ENCODE measurements at regions not wholly inside any gene's neighbourhood (a gene's known extent, or its start where the extent isn't known, plus 50 kb on each side); places are given as distances from the start of the nearest gene placed in this dataset.

DNA sequence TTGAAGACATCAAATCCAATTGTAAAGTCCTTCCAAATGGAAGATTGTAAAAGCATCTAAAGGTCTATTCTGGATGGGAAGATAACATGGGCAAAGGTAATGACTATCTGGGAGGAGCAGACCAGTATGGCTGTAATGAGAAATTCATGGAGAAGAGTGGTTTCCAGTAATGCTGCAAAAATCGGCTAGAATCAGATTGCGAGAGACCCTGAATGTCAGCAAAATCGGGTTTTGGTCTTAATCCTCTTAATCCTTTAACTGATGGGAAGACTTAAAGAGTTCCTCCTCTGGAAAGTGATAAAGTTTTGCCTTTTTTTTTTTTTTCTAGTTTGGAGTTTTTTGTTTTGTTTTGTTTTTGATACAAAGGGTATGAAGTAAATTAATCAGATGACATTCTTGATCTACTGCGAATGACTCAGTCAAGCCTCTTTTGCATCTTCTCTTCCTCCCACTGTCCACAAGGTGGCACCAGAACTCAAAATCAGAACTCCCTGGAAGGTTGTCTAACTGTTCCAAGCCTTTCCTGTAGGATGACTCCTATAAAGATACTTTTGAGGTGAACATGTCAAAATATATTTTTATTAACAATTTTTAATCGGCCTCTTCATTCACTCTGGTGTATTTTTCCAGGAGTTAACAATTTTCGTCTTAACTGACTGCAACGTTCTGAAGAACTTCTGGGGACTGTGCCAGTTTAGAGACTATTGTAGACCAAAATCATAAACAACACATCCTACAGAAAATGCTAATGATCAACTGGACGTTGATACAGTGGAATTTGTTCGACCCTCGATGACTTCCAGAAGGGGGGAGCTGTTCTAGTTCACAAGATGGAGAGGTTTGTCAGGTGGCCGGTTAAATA is 213.3 kb upstream of the MIR17HG start:
- Mint-ChIP-seq H3K4me1 (peaks cover 52% of the 10 kb centered on the region), H3K36me3 (ENCODE audit: low read depth) (peaks cover 4% of the 10 kb centered on the region), H3K27ac (ENCODE audit: unreplicated experiment) (no peak overlapping the region), H3K4me3 (no peak overlapping the region), H3K9me3 (peaks cover 2% of the 10 kb centered on the region), H3K27me3 (ENCODE audit: low read depth) (no peaks in the 10 kb centered on the region)
- TF ChIP-seq, protein P1, sequence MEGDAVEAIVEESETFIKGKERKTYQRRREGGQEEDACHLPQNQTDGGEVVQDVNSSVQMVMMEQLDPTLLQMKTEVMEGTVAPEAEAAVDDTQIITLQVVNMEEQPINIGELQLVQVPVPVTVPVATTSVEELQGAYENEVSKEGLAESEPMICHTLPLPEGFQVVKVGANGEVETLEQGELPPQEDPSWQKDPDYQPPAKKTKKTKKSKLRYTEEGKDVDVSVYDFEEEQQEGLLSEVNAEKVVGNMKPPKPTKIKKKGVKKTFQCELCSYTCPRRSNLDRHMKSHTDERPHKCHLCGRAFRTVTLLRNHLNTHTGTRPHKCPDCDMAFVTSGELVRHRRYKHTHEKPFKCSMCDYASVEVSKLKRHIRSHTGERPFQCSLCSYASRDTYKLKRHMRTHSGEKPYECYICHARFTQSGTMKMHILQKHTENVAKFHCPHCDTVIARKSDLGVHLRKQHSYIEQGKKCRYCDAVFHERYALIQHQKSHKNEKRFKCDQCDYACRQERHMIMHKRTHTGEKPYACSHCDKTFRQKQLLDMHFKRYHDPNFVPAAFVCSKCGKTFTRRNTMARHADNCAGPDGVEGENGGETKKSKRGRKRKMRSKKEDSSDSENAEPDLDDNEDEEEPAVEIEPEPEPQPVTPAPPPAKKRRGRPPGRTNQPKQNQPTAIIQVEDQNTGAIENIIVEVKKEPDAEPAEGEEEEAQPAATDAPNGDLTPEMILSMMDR (conservative IDR thresholded peaks at IDR 0.05) = peak; percentile 92
- DNase-seq (ENCODE audit: low read depth, low spot score) = peak; percentile 53

DNA sequence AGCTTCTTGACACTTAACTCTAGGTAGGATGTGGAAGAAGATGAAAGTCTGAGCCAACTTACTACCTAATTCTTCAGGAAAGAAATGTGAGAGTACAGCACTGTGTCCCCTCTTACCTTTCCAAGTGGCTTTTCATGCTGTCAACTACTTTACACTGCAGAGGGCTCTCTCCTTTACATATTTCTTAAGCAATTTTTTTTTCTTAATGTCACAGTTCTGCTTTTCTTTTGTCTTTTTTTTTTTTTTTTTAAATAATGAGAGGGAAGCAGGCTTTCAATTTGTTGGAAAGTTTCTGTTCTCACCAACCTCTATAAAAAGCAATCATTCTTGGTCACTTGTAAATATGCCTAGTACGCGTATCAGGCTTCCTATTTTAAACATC is 212.7 kb upstream of the MIR17HG start:
- H3K4me1 Mint-ChIP-seq = peaks cover 59% of the 10 kb centered on the region
- DNase-seq (ENCODE audit: low read depth, low spot score) = no peak
- TF ChIP-seq, protein P1 (conservative IDR thresholded peaks at IDR 0.05) = no peak
- H3K9me3 Mint-ChIP-seq = peaks cover 2% of the 10 kb centered on the region
- no peak overlapping the region for H3K27ac Mint-ChIP-seq (ENCODE audit: unreplicated experiment)
- no peaks in the 10 kb centered on the region for H3K27me3 Mint-ChIP-seq (ENCODE audit: low read depth)
- peaks cover 4% of the 10 kb centered on the region for H3K36me3 Mint-ChIP-seq (ENCODE audit: low read depth)
- H3K4me3 Mint-ChIP-seq = no peak overlapping the region

DNA sequence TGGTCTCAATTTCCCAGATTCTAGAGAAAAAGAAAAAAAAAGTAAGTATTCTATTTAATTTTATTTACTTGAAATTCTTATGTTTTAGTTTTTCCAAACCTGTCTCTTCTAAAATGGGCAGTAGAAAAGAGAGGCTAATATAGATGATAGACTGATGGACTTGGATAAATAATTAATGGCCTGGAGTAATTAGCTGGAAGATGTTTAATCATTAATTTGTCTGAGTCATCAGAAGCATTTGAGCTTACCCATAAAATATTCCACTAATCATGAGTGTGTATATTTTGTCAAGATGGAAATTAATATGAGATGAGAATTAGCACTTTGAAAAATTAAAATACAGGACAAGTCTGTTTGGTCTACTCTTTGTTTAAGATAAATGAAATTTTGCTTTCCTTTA is 212.1 kb upstream of the MIR17HG start:
- TF ChIP-seq, protein P1 (conservative IDR thresholded peaks at IDR 0.05) = no peak
- Mint-ChIP-seq H3K4me3 (peak overlapping the region; percentile 14), H3K36me3 (ENCODE audit: low read depth) (no peaks in the 10 kb centered on the region), H3K9me3 (no peaks in the 10 kb centered on the region), H3K27ac (ENCODE audit: unreplicated experiment) (peak overlapping the region; percentile 86), H3K27me3 (ENCODE audit: low read depth) (no peaks in the 10 kb centered on the region), H3K4me1 (peaks cover 60% of the 10 kb centered on the region)
- DNase-seq (ENCODE audit: low read depth, low spot score) = no peak

DNA sequence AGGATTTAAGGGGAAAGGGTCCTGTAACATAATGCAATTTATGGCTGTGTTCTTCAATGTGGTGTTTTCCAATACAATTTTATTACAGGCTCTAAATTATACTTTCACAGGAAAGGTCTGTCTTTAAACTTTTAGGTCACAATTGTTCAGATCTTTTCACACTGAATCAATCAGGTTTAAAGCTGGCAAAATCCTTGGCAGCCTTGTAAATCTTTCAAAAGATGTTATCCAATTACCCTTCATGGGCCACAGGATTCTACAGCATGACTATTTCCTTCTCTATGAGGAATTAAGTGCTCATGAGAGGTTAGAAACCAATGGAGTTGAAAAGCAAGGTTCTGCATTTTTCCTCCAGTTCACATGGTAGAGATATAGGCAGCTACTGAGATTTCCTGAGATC is 211.5 kb upstream of the MIR17HG start:
- Mint-ChIP-seq H3K4me1 (peaks cover 60% of the 10 kb centered on the region), H3K36me3 (ENCODE audit: low read depth) (no peaks in the 10 kb centered on the region), H3K9me3 (no peaks in the 10 kb centered on the region), H3K27ac (ENCODE audit: unreplicated experiment) (peak overlapping the region; percentile 86), H3K4me3 (peak overlapping the region; percentile 58), H3K27me3 (ENCODE audit: low read depth) (no peaks in the 10 kb centered on the region)
- DNase-seq (ENCODE audit: low read depth, low spot score) = no peak
- TF ChIP-seq, protein P1 (conservative IDR thresholded peaks at IDR 0.05) = no peak

DNA sequence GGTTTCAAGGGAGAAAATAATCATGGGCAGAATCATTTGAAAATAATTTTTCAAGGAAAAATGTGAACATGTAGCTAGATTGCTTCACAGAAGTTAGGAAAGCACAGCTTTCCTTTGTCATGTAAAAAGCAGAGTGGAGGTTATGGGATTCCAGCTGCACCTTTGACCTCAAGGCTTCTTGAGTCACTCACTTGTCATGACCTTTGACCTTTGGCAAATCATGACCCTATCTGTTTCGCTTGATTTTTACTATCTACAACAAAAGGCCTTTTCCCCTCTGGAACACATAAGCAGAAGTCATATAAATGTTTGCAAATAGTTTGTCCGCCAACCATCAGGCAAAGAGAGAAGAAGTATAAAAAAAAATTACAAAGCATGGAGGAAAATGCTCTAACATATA is 210.7 kb upstream of the MIR17HG start:
- TF ChIP-seq, protein P1 (conservative IDR thresholded peaks at IDR 0.05) = no peak
- H3K4me1 Mint-ChIP-seq = peaks cover 61% of the 10 kb centered on the region
- H3K36me3 Mint-ChIP-seq (ENCODE audit: low read depth) = no peaks in the 10 kb centered on the region
- H3K9me3 Mint-ChIP-seq = no peaks in the 10 kb centered on the region
- H3K4me3 Mint-ChIP-seq = peak overlapping the region; percentile 58
- H3K27ac Mint-ChIP-seq (ENCODE audit: unreplicated experiment) = peak overlapping the region; percentile 19
- DNase-seq (ENCODE audit: low read depth, low spot score) = peak; percentile 22
- H3K27me3 Mint-ChIP-seq (ENCODE audit: low read depth) = no peaks in the 10 kb centered on the region
